Fibroblast of skin of abdomen (primary cell): ENCODE measurements at regions not wholly inside any gene's neighbourhood (a gene's known extent, or its start where the extent isn't known, plus 50 kb on each side); places are given as distances from the start of the nearest gene placed in this dataset.
A peak's percentile ranks its signal among the peaks of the same experiment; 100 is the strongest.

Experiments
- DNase-seq: peaks from one replicate; pipeline ENCODE4 v3.0.0-alpha.2; 2013

DNA sequence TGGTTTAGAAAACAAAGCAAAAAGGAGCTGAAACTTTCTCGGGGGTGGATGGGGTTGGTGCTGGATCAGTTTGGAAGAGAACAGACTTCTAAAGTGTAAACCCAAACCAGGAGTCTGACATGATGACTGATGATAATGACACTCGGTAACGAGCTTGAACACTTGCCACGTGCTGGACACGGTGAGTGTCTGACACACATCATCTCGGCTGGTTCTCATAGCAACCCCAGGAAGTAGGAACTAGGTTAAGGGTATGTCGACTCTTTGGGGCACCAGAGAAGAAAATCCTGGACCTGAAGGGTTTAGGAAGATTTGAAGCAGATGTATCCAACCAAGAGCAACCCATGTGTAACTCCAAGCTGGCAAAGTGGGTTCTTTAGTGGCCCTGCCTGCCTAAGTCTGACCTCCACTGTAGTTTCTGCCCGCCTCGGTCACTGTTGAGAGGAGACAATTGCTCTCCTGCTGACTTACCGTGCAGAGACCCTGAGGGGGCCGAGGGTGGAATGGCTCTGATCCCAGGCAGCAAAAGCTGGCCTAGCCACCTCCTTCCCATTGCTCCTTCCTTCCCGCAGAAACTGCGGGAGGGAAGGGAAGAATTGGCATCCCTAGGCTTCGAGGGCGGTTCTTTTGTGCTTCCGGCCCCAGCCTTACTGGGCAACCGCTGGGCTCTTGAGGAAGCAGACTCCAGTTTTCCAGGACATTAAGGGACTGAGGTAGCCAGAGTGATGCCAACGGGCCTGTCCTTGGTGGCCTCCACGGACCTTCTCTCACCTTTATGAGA is 156.0 kb downstream of the TOMM20 start:
- DNase-seq = peak; percentile 46

DNA sequence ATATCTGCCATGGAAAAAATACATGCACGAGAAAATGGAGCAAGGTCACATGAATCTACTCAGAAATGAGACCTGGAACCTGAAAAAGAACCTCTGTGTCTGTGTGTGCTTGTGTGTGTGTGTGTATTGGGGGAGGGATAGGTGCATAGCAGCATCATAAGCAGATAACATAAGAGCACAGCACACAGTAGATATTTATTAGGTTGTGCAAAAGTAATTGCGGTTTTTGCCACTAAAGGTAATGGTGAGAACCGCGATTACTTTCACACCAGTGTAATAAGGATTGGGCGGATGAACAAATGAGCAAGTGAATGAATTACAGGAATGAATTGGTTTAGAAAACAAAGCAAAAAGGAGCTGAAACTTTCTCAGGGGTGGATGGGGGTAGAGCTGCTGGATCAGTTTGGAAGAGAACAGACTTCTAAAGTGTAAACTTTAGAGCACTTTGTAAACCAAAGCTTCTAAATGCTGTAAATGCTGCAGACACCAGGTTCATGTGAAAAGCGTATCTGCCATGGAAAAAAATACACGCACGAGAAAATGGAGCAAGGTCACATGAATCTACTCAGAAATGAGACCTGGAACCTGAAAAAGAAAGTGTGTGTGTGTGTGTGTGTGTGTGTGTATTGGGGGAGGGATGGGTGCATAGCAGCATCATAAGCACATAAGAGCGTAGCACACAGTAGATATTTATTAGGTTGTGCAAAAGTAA is 156.9 kb downstream of the TOMM20 start:
- DNase-seq = no peak

DNA sequence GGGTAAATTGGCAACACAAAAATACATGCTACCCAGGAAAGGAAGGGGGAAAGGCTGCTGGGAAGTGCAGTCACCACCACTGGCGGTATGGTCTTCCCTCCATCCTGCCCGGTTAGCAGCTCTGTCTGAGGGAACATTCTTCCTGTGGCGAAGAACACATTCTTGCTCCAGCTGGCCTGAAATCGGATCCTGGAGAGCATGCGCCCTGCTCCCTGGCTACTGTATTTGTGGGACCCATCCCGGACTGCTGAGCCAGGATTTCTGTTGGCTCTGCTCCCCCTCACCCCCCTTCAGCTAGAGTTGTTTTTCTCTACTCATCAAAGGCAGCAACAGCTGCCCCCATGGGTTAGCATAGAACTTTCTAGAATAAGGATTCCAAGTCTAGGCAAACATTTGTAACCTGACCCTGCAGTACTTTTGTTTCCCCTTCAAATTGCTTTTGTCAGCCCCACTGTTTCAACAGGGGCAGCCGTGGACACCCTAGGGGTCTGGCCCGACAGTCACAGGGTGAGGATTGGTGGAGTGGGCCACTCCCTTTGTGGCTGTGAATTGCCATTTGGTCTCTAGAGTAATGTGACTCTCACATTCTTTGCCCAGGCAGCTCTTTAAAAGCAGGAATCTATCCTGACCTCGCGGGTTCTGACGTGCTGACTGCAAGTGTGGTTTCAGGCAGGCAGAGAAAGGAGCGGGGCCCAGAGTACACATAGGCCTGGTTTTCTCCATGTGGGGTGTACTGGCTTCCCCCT is 157.7 kb downstream of the TOMM20 start:
- DNase-seq = peak; percentile 100

GRCh38 chr1:234970401-234970730 is 158.3 kb downstream of the TOMM20 start:
- no peak for DNase-seq

DNA sequence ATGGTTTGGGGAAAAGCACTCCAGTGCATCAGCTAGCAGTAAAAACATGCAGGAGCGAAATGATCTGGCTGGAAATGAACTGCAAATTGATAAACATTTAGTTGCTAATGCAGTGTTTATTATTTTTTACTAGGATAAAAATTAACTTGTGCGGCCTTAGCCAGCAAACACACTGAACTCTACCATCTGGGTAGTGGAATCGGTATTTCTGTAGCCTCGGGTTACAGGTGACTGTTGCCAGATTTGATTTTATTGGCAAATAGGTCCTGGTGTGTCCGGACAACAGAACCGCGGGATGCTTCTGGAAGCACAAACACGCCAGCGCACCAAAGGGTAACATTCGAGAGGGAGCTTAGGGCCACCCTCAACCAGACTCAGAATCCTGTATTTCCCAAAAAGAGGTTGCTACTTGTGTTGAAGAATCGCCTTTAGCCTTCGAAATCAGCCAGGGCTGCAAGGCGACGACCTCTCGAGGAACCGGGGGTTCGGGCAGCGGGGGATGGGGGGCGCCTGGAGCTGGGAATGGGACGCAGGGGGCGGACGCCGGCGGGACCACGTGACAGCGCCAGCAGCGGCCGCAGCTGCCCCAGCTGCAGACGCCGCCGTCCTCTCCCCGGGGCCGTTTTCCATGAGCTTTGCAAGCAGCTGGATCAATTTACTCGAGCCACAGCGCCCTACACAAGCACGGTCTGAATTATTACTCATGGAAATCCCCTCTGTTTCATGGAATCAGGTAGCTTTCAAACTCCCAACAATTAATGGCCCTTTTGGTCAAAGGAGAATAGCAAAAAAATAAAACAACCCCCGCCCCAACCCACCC is 158.8 kb downstream of the TOMM20 start:
- DNase-seq = peak; percentile 90

DNA sequence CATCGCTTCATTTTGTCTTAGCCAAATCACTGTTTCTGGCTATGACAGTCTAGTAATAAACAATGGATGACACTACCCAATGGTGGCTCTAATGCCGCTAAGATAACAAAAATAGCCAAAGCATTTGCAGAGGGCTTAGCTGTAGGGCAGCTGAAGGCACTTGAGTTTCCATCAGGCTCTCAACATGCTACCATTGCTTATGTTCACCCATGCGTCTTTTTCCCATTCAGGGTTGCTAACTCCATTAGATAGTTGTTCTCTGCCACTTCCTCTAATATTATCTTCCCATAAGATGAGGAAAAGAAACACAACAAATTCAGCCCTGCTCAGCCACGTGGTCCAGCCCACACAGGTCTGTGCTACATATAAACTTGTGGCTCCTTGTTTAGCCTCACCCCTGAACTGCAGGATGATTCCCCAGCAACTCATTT is 159.6 kb downstream of the TOMM20 start:
- DNase-seq = no peak

DNA sequence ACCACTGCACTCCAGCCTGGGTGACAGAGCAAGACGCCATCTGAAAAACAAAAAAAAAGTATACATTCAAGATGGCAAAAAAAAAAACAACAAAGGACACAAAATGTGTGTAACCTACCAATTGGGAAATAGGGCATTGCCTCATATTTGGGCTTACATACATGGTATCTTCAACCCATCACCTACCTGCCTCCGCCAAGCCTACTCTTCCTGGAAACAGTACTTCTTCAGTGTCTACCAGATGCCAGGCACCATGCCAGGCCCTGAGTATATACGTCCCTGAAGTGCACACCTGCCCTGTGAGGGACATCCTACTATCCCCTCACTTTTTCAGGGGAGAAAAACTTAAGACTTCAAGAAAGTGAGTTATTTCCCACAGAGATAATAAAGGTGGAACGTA is 160.2 kb downstream of the TOMM20 start:
- DNase-seq = no peak

DNA sequence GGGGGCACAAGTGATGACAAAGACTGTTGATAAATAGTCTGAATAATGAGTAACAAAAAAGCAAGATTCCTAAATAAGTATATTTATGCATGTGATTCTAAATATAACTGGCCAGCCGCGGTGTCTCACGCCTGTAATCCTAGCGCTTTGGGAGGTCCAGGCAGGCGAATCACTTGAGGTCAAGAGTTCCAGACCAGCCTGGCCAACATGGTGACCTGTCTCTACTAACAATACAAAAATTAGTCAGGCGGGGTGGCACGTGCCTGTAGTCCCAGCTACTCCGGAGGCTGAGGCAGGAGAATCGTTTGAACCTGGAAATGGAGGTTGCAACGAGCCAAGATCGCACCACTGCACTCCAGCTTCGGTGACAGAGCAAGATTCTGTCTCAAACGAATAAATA is 161.5 kb downstream of the TOMM20 start:
- DNase-seq = no peak

DNA sequence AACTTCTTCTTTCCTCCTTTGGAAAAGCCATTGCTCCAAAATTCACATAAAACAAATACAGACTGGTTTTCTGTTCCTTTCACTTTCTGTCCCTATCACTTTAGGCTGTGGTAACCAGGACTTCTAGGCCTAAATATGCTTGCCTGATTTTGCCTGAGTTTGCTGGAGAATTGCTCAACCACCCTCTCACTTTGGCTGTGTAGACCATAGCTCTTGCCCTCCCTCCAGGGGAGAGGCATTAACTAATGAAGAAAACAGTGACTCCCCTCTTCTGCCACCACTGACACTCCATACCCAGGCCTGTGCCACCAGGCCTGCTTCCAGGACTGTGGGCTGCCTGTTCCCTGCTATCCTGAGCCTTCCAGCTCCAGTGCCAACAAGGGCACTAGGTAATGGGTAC is 163.5 kb downstream of the TOMM20 start:
- no peak for DNase-seq

GRCh38 chr1:234963904-234964702 is 164.5 kb downstream of the TOMM20 start:
- no peak for DNase-seq

DNA sequence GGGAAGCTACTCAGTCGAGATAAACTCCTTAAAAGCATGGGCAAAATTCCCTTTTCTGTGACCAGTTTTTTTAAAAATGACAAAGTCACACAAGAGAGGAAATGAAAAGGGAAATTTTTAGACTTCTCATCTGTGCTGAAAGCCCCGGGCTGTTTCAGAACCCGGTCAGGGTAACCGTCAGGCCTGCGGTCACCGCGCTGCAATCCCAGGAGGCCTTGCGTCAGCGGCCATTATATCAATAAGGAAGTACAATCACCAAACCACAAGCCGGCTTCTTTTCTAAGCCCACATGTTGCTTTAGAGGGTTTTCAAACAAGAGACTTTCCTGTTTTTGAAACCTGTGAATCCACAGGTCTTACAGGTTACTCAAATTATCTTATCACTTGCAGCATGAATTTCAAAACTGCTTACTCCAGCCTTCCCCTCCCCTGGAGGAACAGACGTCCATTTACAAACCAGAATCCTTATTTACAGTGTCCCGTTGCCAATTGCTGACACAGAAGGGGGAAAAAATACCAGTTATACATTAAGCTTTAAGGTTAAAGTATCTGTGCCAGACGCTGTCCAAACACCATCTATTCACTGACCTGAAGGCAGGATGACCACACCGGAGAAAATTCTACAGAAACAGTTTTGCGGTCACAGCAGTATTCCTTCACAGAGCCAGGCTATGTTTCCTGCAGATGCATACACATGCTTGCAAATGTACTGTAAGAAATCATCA is 165.3 kb downstream of the TOMM20 start:
- DNase-seq = peak; percentile 93

DNA sequence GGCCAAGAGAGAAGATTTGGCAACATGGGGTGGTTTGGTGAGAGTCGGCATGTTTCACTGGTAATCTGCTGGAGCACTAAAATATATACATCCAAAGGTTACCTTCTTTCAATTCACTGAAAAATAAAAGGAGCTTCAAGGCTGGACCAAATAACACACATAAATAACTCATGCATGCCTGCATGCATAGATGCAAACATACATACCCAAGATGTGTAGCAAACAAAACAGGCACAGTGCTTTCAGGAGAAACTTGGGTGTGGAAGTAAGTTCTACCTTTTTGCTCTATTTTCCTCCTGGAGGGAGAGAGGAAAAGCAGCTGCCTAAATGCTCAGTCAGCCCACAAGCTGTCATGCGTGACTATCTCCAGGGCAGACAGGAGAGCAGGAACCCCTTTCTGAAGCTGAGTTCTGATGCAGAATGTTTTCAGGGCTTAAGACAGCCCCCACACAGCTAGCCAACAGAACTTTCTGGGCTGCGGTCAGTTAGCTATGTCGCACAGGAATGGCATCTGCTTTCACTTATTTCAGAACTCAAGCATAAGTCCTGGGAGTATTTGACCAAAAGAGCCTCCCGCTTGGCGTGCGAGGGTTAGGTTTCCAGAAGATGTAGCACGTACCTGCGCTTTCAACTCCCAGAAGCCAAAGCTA is 166.2 kb downstream of the TOMM20 start:
- DNase-seq = peak; percentile 100

DNA sequence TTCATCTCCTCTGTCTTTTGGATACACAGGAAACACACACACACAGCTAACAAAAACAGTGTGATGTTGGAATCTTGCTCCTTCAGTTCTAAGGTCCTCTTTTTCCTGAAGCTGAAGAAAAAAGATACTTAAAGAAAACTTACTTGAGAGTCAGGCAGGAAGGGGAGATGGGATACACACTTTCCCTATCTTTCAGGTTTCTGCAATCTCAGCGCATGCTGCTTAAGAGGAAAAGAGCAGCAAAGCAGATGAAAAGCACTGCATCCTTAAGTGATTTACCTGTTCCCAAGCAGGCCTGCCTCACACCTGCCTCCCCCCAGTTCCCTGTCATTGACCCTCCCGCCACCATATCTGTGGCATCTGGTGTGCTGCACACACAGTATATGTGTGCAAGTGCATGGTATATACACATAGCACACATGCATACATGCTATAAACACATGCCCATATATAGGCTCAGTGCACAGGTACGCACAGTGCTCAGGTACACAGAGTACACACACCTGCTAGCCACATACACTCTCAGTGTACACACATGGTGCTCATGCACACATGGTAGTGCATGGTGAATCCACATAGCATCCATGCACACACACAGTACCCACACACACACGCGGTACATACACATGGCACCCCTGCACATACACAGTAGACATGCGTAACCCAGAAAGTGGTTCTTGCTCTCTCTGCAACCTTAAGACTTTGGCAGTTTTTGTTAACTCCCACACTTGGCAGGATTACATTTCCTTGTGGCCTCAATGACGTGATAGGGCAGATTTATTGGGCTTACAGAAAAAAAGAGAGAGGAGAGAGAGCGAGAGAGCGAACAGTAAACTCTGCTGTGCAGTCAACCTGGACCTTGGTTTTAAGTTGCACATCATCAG is 166.9 kb downstream of the TOMM20 start:
- DNase-seq = peak; percentile 90

DNA sequence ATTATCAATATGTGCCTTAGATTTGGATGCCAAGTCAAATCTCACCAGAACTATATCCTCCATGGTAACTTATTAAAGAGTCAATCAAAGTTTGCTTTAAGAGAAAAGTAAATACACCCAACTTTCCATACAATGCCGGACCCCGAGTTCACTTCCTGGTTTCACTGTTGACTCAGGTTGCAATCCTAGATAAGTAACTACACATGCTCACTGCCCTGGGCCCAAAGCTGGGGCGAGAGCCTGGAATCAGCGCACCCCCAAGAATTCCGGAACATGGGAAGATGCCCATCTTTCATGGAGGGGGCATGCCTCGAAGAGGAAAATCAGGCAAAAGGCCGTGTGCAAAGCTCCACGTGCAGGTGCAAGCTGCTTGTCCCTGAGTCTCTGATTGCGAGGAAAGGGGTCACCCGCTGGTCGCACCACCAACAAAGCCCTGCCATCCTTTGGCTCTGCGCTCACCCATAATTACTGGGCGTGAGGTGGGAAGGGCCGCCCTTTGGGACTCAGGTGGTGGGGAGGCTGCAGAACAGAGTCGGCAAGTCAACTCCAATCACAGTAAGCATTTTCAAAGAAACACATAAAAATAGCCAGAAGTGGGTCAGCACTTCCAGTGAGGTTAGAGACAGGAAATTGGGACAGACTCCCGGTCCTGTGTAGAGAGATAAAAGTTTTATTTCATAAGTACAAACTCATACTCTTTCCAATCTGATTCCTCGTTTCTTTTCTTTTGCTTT is 167.7 kb downstream of the TOMM20 start:
- peak; percentile 28 for DNase-seq

- no peak for DNase-seq
Observed at GRCh38 chr1:234958706-234959657, 169.7 kb downstream of the TOMM20 start.

DNA sequence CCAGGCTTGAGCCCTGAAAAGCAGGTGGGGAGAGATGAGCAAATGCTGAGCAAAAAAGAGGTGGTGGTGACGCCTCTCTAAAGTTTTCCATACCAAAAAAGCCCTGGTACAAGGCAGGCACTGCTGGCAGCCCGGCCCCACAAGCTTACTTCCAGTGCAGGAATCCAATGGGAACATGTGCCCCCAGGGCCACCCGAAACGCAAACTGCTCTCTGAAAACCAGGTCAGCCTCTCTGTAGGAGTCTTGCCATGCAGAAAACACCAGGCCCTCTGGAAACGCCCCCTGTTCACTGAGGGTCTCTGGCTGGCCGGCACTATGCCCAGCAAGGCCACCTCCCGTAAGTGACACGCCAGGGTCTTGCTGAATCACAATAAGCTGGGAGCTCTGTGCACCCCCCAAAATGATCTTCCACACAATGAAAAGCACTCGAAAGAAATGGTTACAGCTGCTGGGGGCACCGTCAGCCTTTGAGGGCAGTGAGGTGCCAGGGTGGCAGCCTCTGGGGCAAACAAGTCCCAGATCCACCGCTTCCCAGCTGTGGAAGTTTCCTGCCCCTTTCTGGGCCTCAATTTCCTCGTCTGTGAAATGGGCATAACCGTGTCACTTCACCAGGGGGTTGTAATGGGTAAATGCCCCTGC is 170.5 kb downstream of the TOMM20 start:
- no peak for DNase-seq
